ENCODE measurements at regions not wholly inside any gene's neighbourhood (a gene's known extent, or its start where the extent isn't known, plus 50 kb on each side); places are given as distances from the start of the nearest gene placed in this dataset.

DNA sequence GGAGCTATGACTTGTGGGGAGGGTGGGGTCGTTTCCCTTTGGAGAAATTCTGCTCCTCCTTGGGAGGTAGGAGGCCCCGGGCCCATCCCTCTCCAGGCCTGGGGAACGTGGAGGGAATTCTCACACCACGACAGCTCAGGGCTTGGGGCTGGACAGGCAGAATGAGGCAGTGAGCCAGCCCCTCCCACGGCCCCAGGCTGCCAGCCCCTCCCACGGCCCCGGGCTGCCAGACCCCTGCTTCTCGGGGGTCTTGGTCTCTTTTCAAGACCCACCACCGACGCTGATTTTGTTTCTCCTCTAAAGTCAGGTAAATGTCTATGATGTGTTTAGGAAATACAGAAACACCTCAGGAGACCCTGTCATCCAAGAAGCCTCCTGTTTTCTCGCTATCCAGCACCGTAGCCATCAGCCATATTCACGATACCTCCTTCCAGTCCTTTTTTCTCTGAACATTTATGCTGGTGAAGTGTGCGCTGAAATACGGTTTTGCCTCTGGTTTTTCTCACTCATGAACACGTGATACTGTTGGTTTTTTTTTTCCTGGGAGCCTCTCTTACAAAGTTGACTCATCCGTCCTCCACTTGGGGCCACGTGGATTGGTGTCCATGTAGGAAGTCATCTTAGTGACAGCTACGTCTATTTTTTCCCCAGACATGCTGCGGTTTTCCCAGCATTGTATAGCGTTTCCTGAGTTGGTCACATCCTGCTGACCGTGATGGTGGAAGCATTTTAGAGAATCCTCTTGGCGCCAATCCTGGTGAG is 1219.6 kb downstream of the BRD1 start:
- TF ChIP-seq POLR2A (IDR thresholded peaks at IDR 0.05; ENCODE audit: low read depth, low read length) (no peak), PAX5 (IDR thresholded peaks at IDR 0.05; ENCODE audit: insufficient read depth, low read length, severe bottlenecking) (no peak)

All from GM12891 (cell line).